Neural cell (in vitro differentiated cells): ENCODE measurements at regions not wholly inside any gene's neighbourhood (a gene's known extent, or its start where the extent isn't known, plus 50 kb on each side); places are given as distances from the start of the nearest gene placed in this dataset.

ENCODE experiments used
- H2AFZ ChIP-seq: fragments of 200-600, 300-800 bp; sonication (generic), shearing (Covaris generic); 2 replicates; pipeline ENCODE4 v1.6.0; 2014; ENCODE audit warnings: low read depth, mild to moderate bottlenecking, antibody characterized with exemption, low read length, moderate library complexity
- H3F3A ChIP-seq: fragments of 200-600 bp; shearing (Covaris generic); 2 replicates; pipeline ENCODE4 v1.6.1; 2016; ENCODE audit warnings: mild to moderate bottlenecking, moderate library complexity, mixed read lengths, antibody characterized with exemption, low read length; ENCODE audit not compliant: insufficient read depth, poor library complexity, severe bottlenecking
- H3K27ac ChIP-seq: fragments of 200-600, 300-800 bp; sonication (generic), shearing (Covaris generic); 2 replicates; pipeline ENCODE4 v1.5.1; 2014; ENCODE audit warnings: mild to moderate bottlenecking, low read length, moderate library complexity
- H3K27me3 ChIP-seq: fragments of 300-800, 200-600 bp; sonication (generic), shearing (Covaris generic); 2 replicates; pipeline ENCODE4 v1.6.0; 2014; ENCODE audit warnings: mild to moderate bottlenecking, low read depth, low read length, moderate library complexity; ENCODE audit not compliant: insufficient read depth
- H3K36me3 ChIP-seq: fragments of 300-800, 200-600 bp; sonication (generic), shearing (Covaris generic); 2 replicates; pipeline ENCODE4 v1.5.1; 2014; ENCODE audit warnings: mild to moderate bottlenecking, antibody characterized with exemption, low read length, moderate library complexity; ENCODE audit not compliant: insufficient read depth
- H3K4me2 ChIP-seq: fragments of 300-800, 200-600 bp; sonication (generic), shearing (Covaris generic); 2 replicates; pipeline ENCODE4 v1.6.0; 2014; ENCODE audit warnings: mild to moderate bottlenecking, low read length
- H3K4me3 ChIP-seq: fragments of 300-800, 200-600 bp; sonication (generic), shearing (Covaris generic); 2 replicates; pipeline ENCODE4 v1.5.1; 2014; ENCODE audit warnings: mild to moderate bottlenecking, low read length, moderate library complexity
- H3K79me2 ChIP-seq: fragments of 200-600 bp; shearing (Covaris generic); replicated peaks from 2 replicates; pipeline ENCODE4 v1.6.0; 2014; ENCODE audit warnings: mild to moderate bottlenecking, low read length, moderate library complexity; ENCODE audit not compliant: insufficient read depth
- H3K9ac ChIP-seq: fragments of 300-800, 200-600 bp; sonication (generic), shearing (Covaris generic); 2 replicates; pipeline ENCODE4 v1.6.1; 2016; ENCODE audit warnings: mild to moderate bottlenecking, low read length, mixed read lengths
- H3K9me2 ChIP-seq: fragments of 200-600 bp; shearing (Covaris generic); 2 replicates; pipeline ENCODE4 v1.6.1; 2016; ENCODE audit warnings: mild to moderate bottlenecking, low read length, mixed read lengths; ENCODE audit not compliant: insufficient read depth
- H3K9me3 ChIP-seq: fragments of 200-600, 300-800 bp; sonication (generic), shearing (Covaris generic); 2 replicates; pipeline ENCODE4 v1.6.1; 2016; ENCODE audit warnings: mild to moderate bottlenecking, mixed run types, low read length, moderate library complexity, mixed read lengths
- H4K20me1 ChIP-seq: fragments of 200-600 bp; shearing (Covaris generic); 2 replicates; pipeline ENCODE4 v1.6.1; 2016; ENCODE audit warnings: mild to moderate bottlenecking, mixed run types; ENCODE audit not compliant: insufficient read depth
- EP300 ChIP-seq: fragments of 450-650 bp; conservative IDR thresholded peaks from 2 replicates; pipeline ENCODE4 v1.6.1; 2014; ENCODE audit warnings: antibody characterized with exemption, mild to moderate bottlenecking, moderate library complexity; ENCODE audit not compliant: poor library complexity, severe bottlenecking
- EZH2 ChIP-seq: fragments of 200-600, 300-800 bp; shearing (Covaris generic), sonication (generic); IDR thresholded peaks from 2 replicates; pipeline ENCODE4 v1.6.1; 2014; ENCODE audit warnings: antibody characterized with exemption, low read length, borderline replicate concordance, mild to moderate bottlenecking; ENCODE audit not compliant: insufficient read depth, poor library complexity, severe bottlenecking
- MXI1 ChIP-seq: fragments of 450-650 bp; conservative IDR thresholded peaks from 2 replicates; pipeline ENCODE4 v1.6.1; 2014; ENCODE audit warnings: antibody characterized with exemption, mild to moderate bottlenecking; ENCODE audit not compliant: poor library complexity, severe bottlenecking
- POLR2AphosphoS5 ChIP-seq: IDR thresholded peaks from 2 replicates; pipeline ENCODE4 v1.6.1; 2012
- RAD21 ChIP-seq: fragments of 450-650 bp; conservative IDR thresholded peaks from 2 replicates; pipeline ENCODE4 v1.6.1; 2014; ENCODE audit warnings: antibody characterized with exemption, mild to moderate bottlenecking, moderate library complexity
- SMC3 ChIP-seq: fragments of 450-650 bp; conservative IDR thresholded peaks from 2 replicates; pipeline ENCODE4 v1.6.1; 2014; ENCODE audit warnings: antibody characterized with exemption, mild to moderate bottlenecking, moderate library complexity; ENCODE audit not compliant: poor library complexity
- TAF1 ChIP-seq: IDR thresholded peaks from 2 replicates; pipeline ENCODE4 v1.6.1; 2012; ENCODE audit warnings: low read depth
- TF ChIP-seq, protein P1 (sequence below): IDR thresholded peaks from 2 replicates; pipeline ENCODE4 v1.6.1; 2012; ENCODE audit warnings: borderline replicate concordance
- TF ChIP-seq, protein P2 (sequence below): fragments of 450-650 bp; IDR thresholded peaks from 2 replicates; pipeline ENCODE4 v1.5.1; 2014; ENCODE audit warnings: antibody characterized with exemption, mild to moderate bottlenecking, moderate library complexity; ENCODE audit not compliant: poor library complexity, severe bottlenecking

DNA sequence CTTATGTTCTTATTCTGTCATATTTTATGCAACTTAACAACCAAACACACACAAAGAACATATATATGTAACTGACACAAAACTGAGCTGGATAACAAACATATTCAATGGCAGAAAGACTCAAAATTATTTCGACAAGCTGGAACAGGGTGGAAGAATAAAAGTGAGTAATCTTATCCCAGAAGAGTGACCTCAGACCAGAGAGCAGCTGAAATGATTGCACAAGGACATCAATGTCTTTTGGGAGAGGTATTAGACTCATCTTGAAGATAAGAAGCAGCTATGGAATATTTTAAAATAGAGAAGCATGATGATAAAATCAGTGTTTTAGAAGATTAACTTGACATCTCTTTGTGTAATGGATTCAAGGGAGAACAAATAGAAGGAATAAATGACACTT is 191.6 kb upstream of the PRDM1 start:
- Histone ChIP-seq H3F3A (no peaks in the 10 kb centered on the region), H3K27ac (no peak overlapping the region)
- TF ChIP-seq, protein P1, sequence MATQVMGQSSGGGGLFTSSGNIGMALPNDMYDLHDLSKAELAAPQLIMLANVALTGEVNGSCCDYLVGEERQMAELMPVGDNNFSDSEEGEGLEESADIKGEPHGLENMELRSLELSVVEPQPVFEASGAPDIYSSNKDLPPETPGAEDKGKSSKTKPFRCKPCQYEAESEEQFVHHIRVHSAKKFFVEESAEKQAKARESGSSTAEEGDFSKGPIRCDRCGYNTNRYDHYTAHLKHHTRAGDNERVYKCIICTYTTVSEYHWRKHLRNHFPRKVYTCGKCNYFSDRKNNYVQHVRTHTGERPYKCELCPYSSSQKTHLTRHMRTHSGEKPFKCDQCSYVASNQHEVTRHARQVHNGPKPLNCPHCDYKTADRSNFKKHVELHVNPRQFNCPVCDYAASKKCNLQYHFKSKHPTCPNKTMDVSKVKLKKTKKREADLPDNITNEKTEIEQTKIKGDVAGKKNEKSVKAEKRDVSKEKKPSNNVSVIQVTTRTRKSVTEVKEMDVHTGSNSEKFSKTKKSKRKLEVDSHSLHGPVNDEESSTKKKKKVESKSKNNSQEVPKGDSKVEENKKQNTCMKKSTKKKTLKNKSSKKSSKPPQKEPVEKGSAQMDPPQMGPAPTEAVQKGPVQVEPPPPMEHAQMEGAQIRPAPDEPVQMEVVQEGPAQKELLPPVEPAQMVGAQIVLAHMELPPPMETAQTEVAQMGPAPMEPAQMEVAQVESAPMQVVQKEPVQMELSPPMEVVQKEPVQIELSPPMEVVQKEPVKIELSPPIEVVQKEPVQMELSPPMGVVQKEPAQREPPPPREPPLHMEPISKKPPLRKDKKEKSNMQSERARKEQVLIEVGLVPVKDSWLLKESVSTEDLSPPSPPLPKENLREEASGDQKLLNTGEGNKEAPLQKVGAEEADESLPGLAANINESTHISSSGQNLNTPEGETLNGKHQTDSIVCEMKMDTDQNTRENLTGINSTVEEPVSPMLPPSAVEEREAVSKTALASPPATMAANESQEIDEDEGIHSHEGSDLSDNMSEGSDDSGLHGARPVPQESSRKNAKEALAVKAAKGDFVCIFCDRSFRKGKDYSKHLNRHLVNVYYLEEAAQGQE, result no peak
- TF ChIP-seq RAD21, result no peak
- TF ChIP-seq SMC3, result no peak
- TF ChIP-seq POLR2AphosphoS5, result no peak
- TF ChIP-seq TAF1, result no peak
- TF ChIP-seq EZH2, result no peak
- TF ChIP-seq, protein P2, sequence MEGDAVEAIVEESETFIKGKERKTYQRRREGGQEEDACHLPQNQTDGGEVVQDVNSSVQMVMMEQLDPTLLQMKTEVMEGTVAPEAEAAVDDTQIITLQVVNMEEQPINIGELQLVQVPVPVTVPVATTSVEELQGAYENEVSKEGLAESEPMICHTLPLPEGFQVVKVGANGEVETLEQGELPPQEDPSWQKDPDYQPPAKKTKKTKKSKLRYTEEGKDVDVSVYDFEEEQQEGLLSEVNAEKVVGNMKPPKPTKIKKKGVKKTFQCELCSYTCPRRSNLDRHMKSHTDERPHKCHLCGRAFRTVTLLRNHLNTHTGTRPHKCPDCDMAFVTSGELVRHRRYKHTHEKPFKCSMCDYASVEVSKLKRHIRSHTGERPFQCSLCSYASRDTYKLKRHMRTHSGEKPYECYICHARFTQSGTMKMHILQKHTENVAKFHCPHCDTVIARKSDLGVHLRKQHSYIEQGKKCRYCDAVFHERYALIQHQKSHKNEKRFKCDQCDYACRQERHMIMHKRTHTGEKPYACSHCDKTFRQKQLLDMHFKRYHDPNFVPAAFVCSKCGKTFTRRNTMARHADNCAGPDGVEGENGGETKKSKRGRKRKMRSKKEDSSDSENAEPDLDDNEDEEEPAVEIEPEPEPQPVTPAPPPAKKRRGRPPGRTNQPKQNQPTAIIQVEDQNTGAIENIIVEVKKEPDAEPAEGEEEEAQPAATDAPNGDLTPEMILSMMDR, result no peak
- no peak for TF ChIP-seq MXI1
- no peak for TF ChIP-seq EP300

DNA sequence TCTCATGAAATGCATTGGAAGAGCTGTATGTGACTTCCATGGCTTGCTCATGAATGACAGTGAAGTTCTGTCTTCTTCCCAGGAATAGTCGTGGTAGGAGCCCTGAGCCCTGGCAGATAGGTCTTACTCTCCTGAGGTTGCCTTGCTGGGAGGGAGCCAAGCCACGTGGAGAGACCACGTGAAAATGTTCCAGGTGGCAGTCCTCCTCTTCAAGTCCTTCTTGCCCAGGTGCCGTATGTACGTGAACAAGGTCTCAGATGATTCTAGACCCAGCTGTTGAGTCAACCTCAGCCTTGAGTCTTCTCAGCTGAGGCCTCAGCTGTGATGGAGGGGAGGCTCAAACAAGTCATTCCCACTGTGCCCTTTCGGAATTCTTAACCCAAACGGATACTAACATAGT is 192.4 kb upstream of the PRDM1 start:
- H3K79me2 ChIP-seq, result no peaks in the 10 kb centered on the region
- no peak overlapping the region for H3K4me3 ChIP-seq
- H4K20me1 ChIP-seq, result no peaks in the 10 kb centered on the region
- H3K27ac ChIP-seq, result no peak overlapping the region
- no peaks in the 10 kb centered on the region for H3K9me2 ChIP-seq
- no peak for TF ChIP-seq SMC3
- TF ChIP-seq, protein P2, result no peak
- TF ChIP-seq MXI1, result no peak
- no peak for TF ChIP-seq EP300
- TF ChIP-seq TAF1, result no peak
- TF ChIP-seq, protein P1, result no peak
- no peak for TF ChIP-seq POLR2AphosphoS5
- TF ChIP-seq EZH2, result no peak
- no peak for TF ChIP-seq RAD21
- no peak overlapping the region for H3K9ac ChIP-seq
- H3K27me3 ChIP-seq, result no peaks in the 10 kb centered on the region
- H3F3A ChIP-seq, result no peaks in the 10 kb centered on the region
- H3K9me3 ChIP-seq, result peaks cover 4% of the 10 kb centered on the region
- no peak overlapping the region for H3K4me2 ChIP-seq
- no peak overlapping the region for H2AFZ ChIP-seq
- no peaks in the 10 kb centered on the region for H3K36me3 ChIP-seq

More for the DNA sequence above, 191.6 kb upstream of the PRDM1 start:
- Histone ChIP-seq H3K9ac (no peak overlapping the region), H3K27me3 (no peaks in the 10 kb centered on the region), H3K4me3 (no peak overlapping the region), H3K79me2 (no peaks in the 10 kb centered on the region), H4K20me1 (no peaks in the 10 kb centered on the region), H3K4me2 (no peak overlapping the region), H3K9me3 (peaks cover 4% of the 10 kb centered on the region), H3K36me3 (no peaks in the 10 kb centered on the region), H2AFZ (no peak overlapping the region), H3K9me2 (no peaks in the 10 kb centered on the region)
